Liver (tissue), 8 donors: ENCODE measurements at regions not wholly inside any gene's neighbourhood (a gene's known extent, or its start where the extent isn't known, plus 50 kb on each side); places are given as distances from the start of the nearest gene placed in this dataset.

Experiments used
- DNase-seq: peaks from one replicate; pipeline ENCODE4 v3.0.0-alpha.2; 2017; ENCODE audit warnings: low spot score
- H3K27ac ChIP-seq, 2 donors: one replicate each; pipeline ENCODE4 v1.7.0; 2013; ENCODE audit warnings: inconsistent platforms in 2 of 2, low read length in 2 of 2, control low read depth in 1 of 2, low read depth in 1 of 2, mild to moderate bottlenecking in 1 of 2
- H3K27me3 ChIP-seq, 4 donors: one replicate each; pipeline versions ENCODE4 v1.6.1 to v1.7.0; 2013; ENCODE audit warnings: low read length in 3 of 4, inconsistent platforms in 1 of 4, mild to moderate bottlenecking in 1 of 4, moderate library complexity in 1 of 4; ENCODE audit not compliant: control insufficient read depth in 4 of 4, insufficient read depth in 4 of 4
- H3K36me3 ChIP-seq, 4 donors: one replicate each; pipeline versions ENCODE4 v1.6.1 to v1.7.0; 2013; ENCODE audit warnings: low read length in 3 of 4, mild to moderate bottlenecking in 3 of 4, low read depth in 1 of 4, moderate library complexity in 1 of 4; ENCODE audit not compliant: control insufficient read depth in 4 of 4, insufficient read depth in 3 of 4
- H3K4me1 ChIP-seq, 4 donors: one replicate each; pipeline versions ENCODE4 v1.6.1 to v1.7.0; 2013; ENCODE audit warnings: low read length in 3 of 4, mild to moderate bottlenecking in 3 of 4, moderate library complexity in 1 of 4; ENCODE audit not compliant: control insufficient read depth in 4 of 4, insufficient read depth in 4 of 4
- H3K4me3 ChIP-seq, 3 donors: one replicate each; pipeline versions ENCODE4 v1.6.1 to v1.7.0; 2013; ENCODE audit warnings: low read length in 3 of 3, control low read depth in 1 of 3, low read depth in 1 of 3, mild to moderate bottlenecking in 1 of 3
- H3K9ac ChIP-seq, 2 donors: one replicate each; pipeline ENCODE4 v1.7.0; 2013; ENCODE audit warnings: low read length in 2 of 2, mild to moderate bottlenecking in 2 of 2, moderate library complexity in 2 of 2, control low read depth in 1 of 2, low read depth in 1 of 2
- H3K9me3 ChIP-seq, 4 donors: one replicate each; pipeline versions ENCODE4 v1.6.1 to v1.7.0; 2013; ENCODE audit warnings: low read length in 3 of 4; ENCODE audit not compliant: control insufficient read depth in 4 of 4
- CTCF ChIP-seq: fragments of 150-350 bp; IDR thresholded peaks from 2 replicates; pipeline ENCODE4 v1.5.1; 2017; ENCODE audit warnings: improper control_type of control experiment, low read depth, low read length; ENCODE audit not compliant: missing input control
- FOXA1 ChIP-seq: IDR thresholded peaks from 2 replicates; pipeline ENCODE4 v1.6.1; 2016; ENCODE audit warnings: antibody characterized with exemption
- FOXA2 ChIP-seq: IDR thresholded peaks from 2 replicates; pipeline ENCODE4 v1.6.1; 2016; ENCODE audit warnings: antibody characterized with exemption
- GABPA ChIP-seq, 2 donors: IDR thresholded peaks in 1 of 2; conservative IDR thresholded peaks in 1 of 2; 2 replicates each; pipeline ENCODE4 v1.6.1; 2016; ENCODE audit warnings: antibody characterized with exemption in 2 of 2, mild to moderate bottlenecking in 1 of 2, moderate library complexity in 1 of 2
- JUND ChIP-seq, 2 donors: IDR thresholded peaks; 2 replicates each; pipeline ENCODE4 v1.6.1; 2016; ENCODE audit warnings: antibody characterized with exemption in 2 of 2
- NR2F2 ChIP-seq: IDR thresholded peaks from 2 replicates; pipeline ENCODE4 v1.6.1; 2016; ENCODE audit warnings: antibody characterized with exemption
- RAD21 ChIP-seq, 2 donors: IDR thresholded peaks; 2 replicates each; pipeline ENCODE4 v1.6.1; 2016; ENCODE audit warnings: antibody characterized with exemption in 2 of 2, mild to moderate bottlenecking in 2 of 2
- REST ChIP-seq: IDR thresholded peaks from 2 replicates; pipeline ENCODE4 v1.6.1; 2016; ENCODE audit warnings: antibody characterized with exemption, mild to moderate bottlenecking
- RXRA ChIP-seq, 2 donors: IDR thresholded peaks; 2 replicates each; pipeline ENCODE4 v1.6.1; 2017 to 2018; ENCODE audit warnings: antibody characterized with exemption in 2 of 2, mild to moderate bottlenecking in 1 of 2
- SP1 ChIP-seq: IDR thresholded peaks from 2 replicates; pipeline ENCODE4 v1.6.1; 2018; ENCODE audit warnings: antibody characterized with exemption, mild to moderate bottlenecking
- YY1 ChIP-seq: IDR thresholded peaks from 2 replicates; pipeline ENCODE4 v1.6.1; 2016; ENCODE audit warnings: antibody characterized with exemption, mild to moderate bottlenecking
- ZBTB33 ChIP-seq: IDR thresholded peaks from 2 replicates; pipeline ENCODE4 v1.6.1; 2016; ENCODE audit warnings: antibody characterized with exemption
- WGBS: extraction: QIAGEN DNeasy Blood & Tissue Kit; methylation state at CpG from one replicate; pipeline ENCODE4 v1.1.7; 2013; 5-methylcytosine and 5-hydroxymethylcytosine counted together
- donor health status: healthy.
- donor health status: healthy.
- donor health status: healthy.
- donor health status: healthy.
- donor health status: healthy.

DNA sequence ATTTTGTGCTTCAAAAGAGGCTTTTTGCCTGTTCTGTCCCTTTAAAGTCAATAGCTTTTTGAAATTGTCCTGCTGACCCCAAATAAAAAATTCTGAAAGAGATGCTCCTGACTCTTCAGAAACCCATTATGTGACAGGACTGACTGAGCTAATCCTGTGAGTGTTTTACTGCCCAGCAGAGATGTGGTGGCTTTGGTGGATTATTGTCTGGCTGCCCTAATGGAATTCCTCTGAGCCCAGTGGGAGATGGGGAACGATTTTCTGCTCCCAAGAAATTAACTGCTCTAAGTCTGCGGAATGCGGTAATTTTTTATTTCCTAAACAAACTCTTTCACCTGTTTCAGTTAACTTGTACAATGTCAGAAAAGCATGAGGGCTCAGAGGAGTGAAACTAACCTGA, 258.2 kb downstream of the IKZF2 start:
- WGBS: 70% methylated on average over 3 of the region's 3 CpGs
- Histone ChIP-seq H3K36me3 (no peaks in the 10 kb centered on the region), H3K4me1 (no peaks in the 10 kb centered on the region), H3K4me3 (no peak overlapping the region), H3K27ac (no peak overlapping the region), H3K27me3 (peaks cover 0 to 2% (median 0%) of the 10 kb centered on the region in 4 donors), H3K9ac (no peak overlapping the region), H3K9me3 (no peaks in the 10 kb centered on the region)
- TF ChIP-seq SP1 (no peak), RAD21 (IDR thresholded peaks at IDR 0.05) (no peak), REST (no peak), GABPA (IDR thresholded peaks at IDR 0.05 in 1 of 2, conservative IDR thresholded peaks at IDR 0.05 in 1 of 2) (no peak), JUND (IDR thresholded peaks at IDR 0.05) (no peak), CTCF (no peak), RXRA (IDR thresholded peaks at IDR 0.05) (no peak), YY1 (no peak), ZBTB33 (no peak), FOXA1 (no peak), FOXA2 (no peak)
- no peak for DNase-seq

DNA sequence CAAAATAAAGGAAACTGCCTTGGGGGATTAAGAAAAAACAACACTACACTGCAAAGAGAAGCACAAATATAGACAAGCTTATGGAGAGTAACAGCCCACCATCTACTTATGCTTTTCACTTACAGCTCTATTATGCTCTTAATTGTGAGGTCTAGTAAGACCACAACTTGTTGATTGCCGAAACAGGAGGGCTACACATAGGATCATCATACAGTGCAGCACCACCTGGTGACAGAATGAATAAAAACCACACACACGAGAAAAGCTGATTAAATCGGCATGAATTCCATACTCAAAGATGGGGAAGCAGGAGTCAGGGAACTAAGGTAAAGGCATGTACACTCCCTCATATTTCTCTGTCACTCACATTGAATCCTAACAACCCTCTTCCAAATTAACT, 259.2 kb downstream of the IKZF2 start:
- H3K9me3 ChIP-seq: no peaks in the 10 kb centered on the region
- TF ChIP-seq NR2F2 (no peak), RAD21 (IDR thresholded peaks at IDR 0.05) (peak in 1 of 2 donors; percentile 36)
- no peak overlapping the region for H3K4me3 ChIP-seq
- WGBS: 40% methylated on average over 3 of the region's 3 CpGs
- no peak overlapping the region for H3K9ac ChIP-seq
- no peak overlapping the region for H3K27ac ChIP-seq
- H3K4me1 ChIP-seq: no peaks in the 10 kb centered on the region
- H3K27me3 ChIP-seq: peaks cover 0 to 2% (median 0%) of the 10 kb centered on the region in 4 donors
- H3K36me3 ChIP-seq: no peaks in the 10 kb centered on the region
- no peak for DNase-seq
